ENCODE measurements at regions not wholly inside any gene's neighbourhood (a gene's known extent, or its start where the extent isn't known, plus 50 kb on each side); places are given as distances from the start of the nearest gene placed in this dataset.

- TF ChIP-seq POLR2AphosphoS5 (IDR thresholded peaks at IDR 0.05; ENCODE audit: low read depth) = no peak
- no peak for TF ChIP-seq EZH2phosphoT487 (IDR thresholded peaks at IDR 0.05; ENCODE audit: unreplicated experiment)
- no peak for TF ChIP-seq EZH2 (IDR thresholded peaks at IDR 0.05; ENCODE audit: low read depth, unreplicated experiment)
- TF ChIP-seq, protein P1, sequence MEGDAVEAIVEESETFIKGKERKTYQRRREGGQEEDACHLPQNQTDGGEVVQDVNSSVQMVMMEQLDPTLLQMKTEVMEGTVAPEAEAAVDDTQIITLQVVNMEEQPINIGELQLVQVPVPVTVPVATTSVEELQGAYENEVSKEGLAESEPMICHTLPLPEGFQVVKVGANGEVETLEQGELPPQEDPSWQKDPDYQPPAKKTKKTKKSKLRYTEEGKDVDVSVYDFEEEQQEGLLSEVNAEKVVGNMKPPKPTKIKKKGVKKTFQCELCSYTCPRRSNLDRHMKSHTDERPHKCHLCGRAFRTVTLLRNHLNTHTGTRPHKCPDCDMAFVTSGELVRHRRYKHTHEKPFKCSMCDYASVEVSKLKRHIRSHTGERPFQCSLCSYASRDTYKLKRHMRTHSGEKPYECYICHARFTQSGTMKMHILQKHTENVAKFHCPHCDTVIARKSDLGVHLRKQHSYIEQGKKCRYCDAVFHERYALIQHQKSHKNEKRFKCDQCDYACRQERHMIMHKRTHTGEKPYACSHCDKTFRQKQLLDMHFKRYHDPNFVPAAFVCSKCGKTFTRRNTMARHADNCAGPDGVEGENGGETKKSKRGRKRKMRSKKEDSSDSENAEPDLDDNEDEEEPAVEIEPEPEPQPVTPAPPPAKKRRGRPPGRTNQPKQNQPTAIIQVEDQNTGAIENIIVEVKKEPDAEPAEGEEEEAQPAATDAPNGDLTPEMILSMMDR (conservative IDR thresholded peaks at IDR 0.05; ENCODE audit: low read depth in 2 of 2) = no peak
- no peak for TF ChIP-seq ZNF331 (CRISPR knock-in tag; IDR thresholded peaks at IDR 0.05; ENCODE audit: low read depth)
- TF ChIP-seq, protein P2, sequence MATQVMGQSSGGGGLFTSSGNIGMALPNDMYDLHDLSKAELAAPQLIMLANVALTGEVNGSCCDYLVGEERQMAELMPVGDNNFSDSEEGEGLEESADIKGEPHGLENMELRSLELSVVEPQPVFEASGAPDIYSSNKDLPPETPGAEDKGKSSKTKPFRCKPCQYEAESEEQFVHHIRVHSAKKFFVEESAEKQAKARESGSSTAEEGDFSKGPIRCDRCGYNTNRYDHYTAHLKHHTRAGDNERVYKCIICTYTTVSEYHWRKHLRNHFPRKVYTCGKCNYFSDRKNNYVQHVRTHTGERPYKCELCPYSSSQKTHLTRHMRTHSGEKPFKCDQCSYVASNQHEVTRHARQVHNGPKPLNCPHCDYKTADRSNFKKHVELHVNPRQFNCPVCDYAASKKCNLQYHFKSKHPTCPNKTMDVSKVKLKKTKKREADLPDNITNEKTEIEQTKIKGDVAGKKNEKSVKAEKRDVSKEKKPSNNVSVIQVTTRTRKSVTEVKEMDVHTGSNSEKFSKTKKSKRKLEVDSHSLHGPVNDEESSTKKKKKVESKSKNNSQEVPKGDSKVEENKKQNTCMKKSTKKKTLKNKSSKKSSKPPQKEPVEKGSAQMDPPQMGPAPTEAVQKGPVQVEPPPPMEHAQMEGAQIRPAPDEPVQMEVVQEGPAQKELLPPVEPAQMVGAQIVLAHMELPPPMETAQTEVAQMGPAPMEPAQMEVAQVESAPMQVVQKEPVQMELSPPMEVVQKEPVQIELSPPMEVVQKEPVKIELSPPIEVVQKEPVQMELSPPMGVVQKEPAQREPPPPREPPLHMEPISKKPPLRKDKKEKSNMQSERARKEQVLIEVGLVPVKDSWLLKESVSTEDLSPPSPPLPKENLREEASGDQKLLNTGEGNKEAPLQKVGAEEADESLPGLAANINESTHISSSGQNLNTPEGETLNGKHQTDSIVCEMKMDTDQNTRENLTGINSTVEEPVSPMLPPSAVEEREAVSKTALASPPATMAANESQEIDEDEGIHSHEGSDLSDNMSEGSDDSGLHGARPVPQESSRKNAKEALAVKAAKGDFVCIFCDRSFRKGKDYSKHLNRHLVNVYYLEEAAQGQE (IDR thresholded peaks at IDR 0.05; ENCODE audit: unreplicated experiment) = no peak
- no peak for TF ChIP-seq ETS1 (IDR thresholded peaks at IDR 0.05)
- TF ChIP-seq JUNB (IDR thresholded peaks at IDR 0.05; ENCODE audit: unreplicated experiment) = no peak
- no peak for TF ChIP-seq CREB1 (CRISPR knock-in tag; IDR thresholded peaks at IDR 0.05; ENCODE audit: low read depth)
Observed at GRCh38 chr12:74170645-74171477, 366.8 kb upstream of the ATXN7L3B start.

Measured in GM23338 (cell line).